ENCODE measurements at regions not wholly inside any gene's neighbourhood (a gene's known extent, or its start where the extent isn't known, plus 50 kb on each side); places are given as distances from the start of the nearest gene placed in this dataset.

DNA sequence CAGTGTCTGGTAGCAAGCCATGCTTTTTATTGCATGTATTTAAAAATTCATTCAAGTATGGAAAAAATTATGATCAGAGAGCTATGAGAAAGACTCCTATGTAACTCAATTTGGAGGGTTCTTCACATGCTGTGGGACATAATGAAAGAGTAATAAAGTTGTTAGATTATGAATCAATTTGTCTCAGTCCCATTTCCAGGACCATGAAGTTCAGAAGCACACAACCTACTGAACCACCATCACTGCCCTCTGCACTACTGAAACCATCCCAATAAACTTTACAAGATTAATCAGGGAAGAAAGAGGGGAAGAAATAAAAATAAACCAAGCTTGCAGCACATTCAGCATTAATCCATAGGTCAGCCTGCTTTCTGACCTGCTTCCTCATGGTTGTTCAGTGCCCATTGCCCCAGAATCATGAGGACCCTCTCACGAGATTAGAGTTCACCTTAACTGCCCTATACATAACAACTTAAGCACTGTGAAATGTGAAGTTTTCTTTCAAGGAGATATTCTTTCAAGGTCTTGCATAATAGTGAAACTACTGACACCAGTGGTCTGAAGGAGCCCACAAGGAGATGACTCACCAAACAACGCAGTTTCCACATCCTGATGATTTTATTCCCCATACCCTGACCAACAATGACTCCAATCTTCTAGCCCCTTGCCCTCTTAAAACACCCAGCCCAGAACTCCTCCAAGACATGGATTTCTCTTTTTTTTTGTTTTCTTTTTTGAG, 171.5 kb upstream of the ADCY1 start:
- intact Hi-C loops (cut with micrococcal nuclease; ENCODE audit: unreplicated experiment) = no loop called here
- ChIA-PET SMC1A (ENCODE audit: uncharacterized antibody, unreplicated experiment) (no interaction called here), POLR2A (no interaction called here), RAD21 (ENCODE audit: unreplicated experiment) (no interaction called here), CTCF (no interaction called here)
- Histone ChIP-seq H3K4me3 (no peak overlapping the region), H4K20me1 (ENCODE audit: control insufficient read depth, insufficient read depth) (no peaks in the 10 kb centered on the region), H3K4me2 (ENCODE audit: control insufficient read depth, insufficient read depth) (no peak overlapping the region), H2AFZ (ENCODE audit: control insufficient read depth, low read depth, low read length) (no peak overlapping the region), H3K27ac (ENCODE audit: control insufficient read depth, insufficient read depth) (no peak overlapping the region), H3K4me1 (ENCODE audit: control insufficient read depth, insufficient read depth, low read length) (no peaks in the 10 kb centered on the region), H3K79me2 (ENCODE audit: control insufficient read depth, insufficient read depth, low read length) (no peaks in the 10 kb centered on the region), H3K9me3 (replicated peaks; ENCODE audit: control insufficient read depth, insufficient read depth, low read length) (no peaks in the 10 kb centered on the region), H3K9ac (ENCODE audit: control insufficient read depth, insufficient read depth, low read length) (no peak overlapping the region), H3K36me3 (ENCODE audit: control insufficient read depth in 2 of 2, insufficient read depth in 2 of 2, low read length in 1 of 2) (no peaks in the 10 kb centered on the region), H3K27me3 (replicated peaks in 1 of 2; ENCODE audit: control insufficient read depth in 2 of 2, insufficient read depth in 2 of 2, low read length in 1 of 2) (no peaks in the 10 kb centered on the region; a peak in 1 of 4 replicates)
- in situ Hi-C loops (cut with MboI) = no loop called here
- TF ChIP-seq RUNX3 (IDR thresholded peaks at IDR 0.05; ENCODE audit: low read length) (peak; percentile 34; the same call in 1 of the 2 replicates), POU2F2 (IDR thresholded peaks at IDR 0.05; ENCODE audit: borderline replicate concordance, low read depth, low read length) (no peak), POLR2A (IDR thresholded peaks at IDR 0.05; ENCODE audit: low read depth, low read length) (no peak)
- no peak for FAIRE-seq
- WGBS (ENCODE audit: insufficient coverage, insufficient replicate concordance, low lambda C conversion rate, missing lambda C conversion rate) = 3% methylated on average over 2 of the region's 2 CpGs
- no peak for ATAC-seq
- no TSS peak for BruUV-seq (replicated peaks)
- peak; percentile 3 for DNase-seq (ENCODE audit: low read depth, low spot score)

- RAD21 ChIA-PET (ENCODE audit: unreplicated experiment) = no interaction called here
- CTCF ChIA-PET = no interaction called here
- WGBS (ENCODE audit: insufficient coverage, insufficient replicate concordance, low lambda C conversion rate, missing lambda C conversion rate) = 2% methylated on average over 2 of the region's 2 CpGs
- Histone ChIP-seq H3K79me2 (ENCODE audit: control insufficient read depth, insufficient read depth, low read length) (no peaks in the 10 kb centered on the region), H3K27ac (ENCODE audit: control insufficient read depth, insufficient read depth) (no peak overlapping the region), H4K20me1 (ENCODE audit: control insufficient read depth, insufficient read depth) (no peaks in the 10 kb centered on the region), H3K27me3 (replicated peaks in 1 of 2; ENCODE audit: control insufficient read depth in 2 of 2, insufficient read depth in 2 of 2, low read length in 1 of 2) (no peaks in the 10 kb centered on the region; a peak in 1 of 4 replicates), H3K4me3 (no peak overlapping the region), H3K4me1 (ENCODE audit: control insufficient read depth, insufficient read depth, low read length) (no peaks in the 10 kb centered on the region), H2AFZ (ENCODE audit: control insufficient read depth, low read depth, low read length) (no peak overlapping the region), H3K36me3 (ENCODE audit: control insufficient read depth in 2 of 2, insufficient read depth in 2 of 2, low read length in 1 of 2) (no peaks in the 10 kb centered on the region), H3K4me2 (ENCODE audit: control insufficient read depth, insufficient read depth) (no peak overlapping the region), H3K9me3 (replicated peaks; ENCODE audit: control insufficient read depth, insufficient read depth, low read length) (no peaks in the 10 kb centered on the region), H3K9ac (ENCODE audit: control insufficient read depth, insufficient read depth, low read length) (no peak overlapping the region)
- ATAC-seq = no peak
- no TSS peak for BruUV-seq (replicated peaks)
- FAIRE-seq = no peak
- intact Hi-C loops (cut with micrococcal nuclease; ENCODE audit: unreplicated experiment) = no loop called here
- POLR2A ChIA-PET = no interaction called here
- TF ChIP-seq EED (IDR thresholded peaks at IDR 0.05; ENCODE audit: low read depth) (no peak), KDM1A (IDR thresholded peaks at IDR 0.05; ENCODE audit: borderline replicate concordance) (no peak), EGR1 (IDR thresholded peaks at IDR 0.05; ENCODE audit: borderline replicate concordance in 1 of 2, low read depth in 2 of 2, low read length in 2 of 2) (no peak), CEBPB (IDR thresholded peaks at IDR 0.05; ENCODE audit: borderline replicate concordance in 1 of 2, low read depth in 2 of 2, low read length in 2 of 2) (no peak), SREBF1 (IDR thresholded peaks at IDR 0.05; ENCODE audit: low read length) (no peak), CREM (IDR thresholded peaks at IDR 0.05; ENCODE audit: low read depth) (no peak), BRCA1 (IDR thresholded peaks at IDR 0.05; ENCODE audit: low read depth, low read length) (no peak), ZZZ3 (IDR thresholded peaks at IDR 0.05; ENCODE audit: control insufficient read depth, insufficient read length, low read depth) (no peak), RBBP5 (conservative IDR thresholded peaks at IDR 0.05) (no peak)
- TF ChIP-seq, protein P1, sequence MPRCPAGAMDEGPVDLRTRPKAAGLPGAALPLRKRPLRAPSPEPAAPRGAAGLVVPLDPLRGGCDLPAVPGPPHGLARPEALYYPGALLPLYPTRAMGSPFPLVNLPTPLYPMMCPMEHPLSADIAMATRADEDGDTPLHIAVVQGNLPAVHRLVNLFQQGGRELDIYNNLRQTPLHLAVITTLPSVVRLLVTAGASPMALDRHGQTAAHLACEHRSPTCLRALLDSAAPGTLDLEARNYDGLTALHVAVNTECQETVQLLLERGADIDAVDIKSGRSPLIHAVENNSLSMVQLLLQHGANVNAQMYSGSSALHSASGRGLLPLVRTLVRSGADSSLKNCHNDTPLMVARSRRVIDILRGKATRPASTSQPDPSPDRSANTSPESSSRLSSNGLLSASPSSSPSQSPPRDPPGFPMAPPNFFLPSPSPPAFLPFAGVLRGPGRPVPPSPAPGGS (IDR thresholded peaks at IDR 0.05; ENCODE audit: borderline replicate concordance, insufficient read depth, low read depth, low read length, poor library complexity, severe bottlenecking) = no peak
- TF ChIP-seq, protein P2, sequence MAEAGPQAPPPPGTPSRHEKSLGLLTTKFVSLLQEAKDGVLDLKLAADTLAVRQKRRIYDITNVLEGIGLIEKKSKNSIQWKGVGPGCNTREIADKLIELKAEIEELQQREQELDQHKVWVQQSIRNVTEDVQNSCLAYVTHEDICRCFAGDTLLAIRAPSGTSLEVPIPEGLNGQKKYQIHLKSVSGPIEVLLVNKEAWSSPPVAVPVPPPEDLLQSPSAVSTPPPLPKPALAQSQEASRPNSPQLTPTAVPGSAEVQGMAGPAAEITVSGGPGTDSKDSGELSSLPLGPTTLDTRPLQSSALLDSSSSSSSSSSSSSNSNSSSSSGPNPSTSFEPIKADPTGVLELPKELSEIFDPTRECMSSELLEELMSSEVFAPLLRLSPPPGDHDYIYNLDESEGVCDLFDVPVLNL (IDR thresholded peaks at IDR 0.05; ENCODE audit: low read depth, low read length) = no peak
- SMC1A ChIA-PET (ENCODE audit: uncharacterized antibody, unreplicated experiment) = no interaction called here
- no peak for DNase-seq (ENCODE audit: low read depth, low spot score)
- in situ Hi-C loops (cut with MboI) = no loop called here
These were observed 169.5 kb upstream of the ADCY1 start for GRCh38 chr7:45404622-45405021.

All from GM12878 (cell line).